Putamen (tissue), 1 donor: ENCODE measurements at regions not wholly inside any gene's neighbourhood (a gene's known extent, or its start where the extent isn't known, plus 50 kb on each side); places are given as distances from the start of the nearest gene placed in this dataset.

ENCODE experiments used
- DNase-seq: peaks from one replicate; pipeline ENCODE4 v3.0.0-alpha.2; 2016; ENCODE audit warnings: low spot score

- no peak for DNase-seq
Measured at GRCh38 chr10:6980353-6980752, 400.3 kb upstream of the PRKCQ start.

DNA sequence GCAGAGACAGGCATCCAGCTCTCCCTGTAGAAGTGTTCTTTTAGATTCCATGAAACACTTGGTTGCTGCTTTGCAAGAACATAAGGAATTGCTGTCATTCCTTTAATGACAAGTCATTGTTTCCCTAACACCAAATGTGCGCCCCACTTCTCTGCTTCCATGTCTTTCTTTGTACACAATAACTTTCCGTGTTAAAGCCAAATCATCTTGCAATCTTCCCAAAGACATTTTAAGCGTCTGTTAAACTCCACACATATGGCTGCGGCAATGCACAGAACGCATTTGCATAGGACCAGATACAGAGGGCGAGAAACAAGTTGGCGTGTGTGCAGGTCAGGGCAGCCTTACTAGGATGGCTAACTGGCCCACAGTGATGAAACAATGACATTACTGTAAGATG is 399.3 kb upstream of the PRKCQ start:
- DNase-seq, result no peak

DNA sequence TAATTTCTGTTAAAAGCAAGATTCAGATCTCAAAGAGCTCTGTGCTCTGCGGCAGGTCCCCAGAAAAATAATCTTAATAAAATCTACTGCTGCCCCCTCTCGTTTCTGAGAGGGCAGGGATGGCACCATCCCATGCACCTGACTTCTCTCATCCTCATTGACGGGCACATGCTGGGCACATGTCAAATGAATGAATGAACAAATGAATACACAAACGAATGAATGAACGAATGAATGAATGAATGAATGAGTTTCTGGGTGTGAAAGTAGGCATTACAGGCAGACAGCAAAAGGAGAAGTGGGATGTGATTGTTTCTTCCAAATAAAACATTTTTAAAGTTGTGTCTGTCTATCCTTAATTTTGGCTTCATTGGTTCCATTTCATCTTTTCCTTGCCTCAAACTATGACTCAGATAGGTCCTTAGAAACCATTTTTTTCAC is 398.1 kb upstream of the PRKCQ start:
- no peak for DNase-seq

GRCh38 chr10:6977398-6978186 is 397.5 kb upstream of the PRKCQ start:
- DNase-seq, result no peak

DNA sequence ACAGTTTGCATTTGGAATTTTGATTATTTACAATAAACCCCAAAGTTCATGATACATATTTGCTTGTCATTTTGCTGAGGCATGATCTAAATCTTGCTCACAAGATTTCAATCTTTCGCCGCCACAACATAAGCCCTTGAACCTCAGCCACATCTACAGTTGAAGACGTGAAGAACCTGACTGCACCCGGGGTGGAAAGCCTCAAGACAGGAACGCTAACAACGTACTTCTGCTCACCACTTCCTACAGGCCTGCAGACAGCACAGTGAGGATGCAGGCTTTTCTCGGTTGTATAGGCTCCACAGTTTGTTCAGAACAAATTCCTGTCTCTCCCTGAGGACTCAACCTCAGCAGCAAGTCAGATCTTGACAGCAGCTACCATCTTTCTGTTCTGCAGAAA is 393.8 kb upstream of the PRKCQ start:
- DNase-seq, result no peak

- no peak for DNase-seq
Measured at GRCh38 chr10:6972226-6972625, 392.1 kb upstream of the PRKCQ start.

DNA sequence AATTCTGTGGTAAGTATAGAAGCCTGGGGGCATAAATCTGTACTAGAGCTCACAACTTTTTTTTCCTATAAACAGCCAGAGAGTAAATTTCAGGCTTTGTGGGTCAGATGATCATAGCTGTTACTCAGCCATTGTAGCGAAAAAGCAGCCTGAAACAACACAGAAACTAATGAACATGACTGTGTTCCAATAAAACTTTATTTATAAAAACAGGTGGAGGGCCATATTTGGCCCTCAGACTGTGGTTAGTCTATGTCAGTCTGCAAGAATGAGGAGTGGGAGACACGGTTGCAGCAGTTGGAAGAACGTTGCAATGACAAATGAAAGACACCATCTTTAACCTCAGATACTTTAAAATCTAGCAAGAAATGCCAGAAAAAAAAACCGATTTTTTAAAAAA is 389.6 kb upstream of the PRKCQ start:
- no peak for DNase-seq

GRCh38 chr10:6964543-6964942 is 384.5 kb upstream of the PRKCQ start:
- DNase-seq, result no peak

DNA sequence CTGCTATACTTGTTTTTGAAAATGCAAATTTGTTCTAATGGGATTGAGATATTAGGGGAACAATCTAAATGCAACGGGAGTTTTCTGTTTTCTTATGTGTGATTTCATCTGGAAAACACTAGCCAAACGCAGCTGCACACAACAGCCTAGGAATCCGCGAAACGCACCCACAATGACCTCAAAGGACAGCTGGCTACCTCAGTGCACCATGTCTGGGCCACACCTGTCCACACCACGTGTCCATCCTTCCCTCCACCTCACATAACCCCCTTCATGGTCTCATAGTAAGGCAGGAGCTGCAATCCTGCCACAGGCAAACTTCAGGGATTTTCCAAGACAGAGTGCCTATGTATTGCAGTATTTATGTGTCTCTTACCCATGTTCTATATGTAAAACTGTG is 382.5 kb upstream of the PRKCQ start:
- no peak for DNase-seq

GRCh38 chr10:6958711-6959110 is 378.6 kb upstream of the PRKCQ start:
- DNase-seq, result no peak

GRCh38 chr10:6958254-6958653 is 378.2 kb upstream of the PRKCQ start:
- no peak for DNase-seq

DNA sequence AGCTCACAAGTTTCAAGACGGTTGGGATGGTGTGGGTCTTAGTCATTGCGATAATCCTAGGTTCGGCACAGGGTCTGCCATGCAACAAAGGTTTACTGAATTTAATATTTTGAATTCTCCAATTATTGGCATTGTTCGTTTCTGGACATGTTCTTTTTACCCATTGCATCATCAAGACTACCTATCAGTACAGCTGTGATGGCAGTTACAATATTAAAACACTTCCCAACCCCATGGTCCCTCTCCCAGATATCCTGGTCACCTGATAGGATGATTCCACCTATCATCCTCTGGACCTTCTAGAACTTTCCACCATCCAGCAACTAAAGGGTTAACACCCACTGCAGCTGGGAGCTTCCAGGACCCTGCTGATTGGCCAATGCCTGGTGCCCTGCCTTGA is 377.8 kb upstream of the PRKCQ start:
- DNase-seq, result no peak

- no peak for DNase-seq
Measured at GRCh38 chr10:6956562-6956961, 376.5 kb upstream of the PRKCQ start.

DNA sequence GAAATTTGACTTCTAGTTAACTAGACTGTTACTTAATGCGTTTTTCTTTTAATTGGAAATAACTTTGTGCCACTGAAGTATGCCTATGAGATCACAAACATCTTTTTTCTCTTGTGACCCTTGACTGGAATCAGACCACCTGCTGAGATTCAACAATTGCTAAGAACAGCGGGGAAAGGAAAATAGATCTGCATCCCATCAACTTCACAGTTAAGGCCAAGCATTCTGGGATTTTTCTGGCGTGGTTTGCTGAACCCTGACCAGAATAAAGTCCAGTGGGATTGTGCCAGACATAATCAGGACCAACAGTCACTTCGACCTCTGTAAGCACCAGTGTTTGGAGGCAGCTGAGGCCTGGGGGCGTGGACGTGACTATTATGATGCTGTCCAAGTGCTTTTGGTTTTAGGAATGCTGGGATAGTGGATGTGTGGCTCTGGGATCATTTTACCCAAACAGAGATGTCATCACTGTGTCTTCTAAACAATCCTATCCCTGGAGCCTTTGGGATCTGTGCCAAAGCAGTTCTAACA is 373.3 kb upstream of the PRKCQ start:
- no peak for DNase-seq

GRCh38 chr10:6951732-6952131 is 371.7 kb upstream of the PRKCQ start:
- DNase-seq, result no peak

GRCh38 chr10:6950133-6950532 is 370.1 kb upstream of the PRKCQ start:
- DNase-seq, result no peak

- DNase-seq, result no peak
Measured at GRCh38 chr10:6944436-6944835, 364.4 kb upstream of the PRKCQ start.

- no peak for DNase-seq
Measured at GRCh38 chr10:6938384-6938783, 358.3 kb upstream of the PRKCQ start.

DNA sequence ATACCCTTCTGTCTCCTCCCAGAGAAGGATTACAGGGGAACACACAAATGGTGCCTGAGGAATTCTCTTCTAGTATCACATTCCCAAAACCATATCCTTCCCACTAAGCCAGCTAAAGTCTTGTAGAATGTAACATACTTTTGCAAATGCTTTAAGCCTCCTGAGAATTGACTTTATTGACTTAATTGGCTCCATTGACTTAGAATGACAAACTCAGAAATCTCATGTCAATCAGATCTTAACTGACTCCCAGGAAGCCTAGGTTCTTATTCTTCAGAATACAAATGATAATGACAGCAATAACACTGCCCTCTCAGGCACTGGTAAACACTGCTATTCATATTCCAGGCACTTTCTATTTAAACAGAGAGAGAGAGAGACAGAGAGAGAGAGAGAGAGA is 356.9 kb upstream of the PRKCQ start:
- no peak for DNase-seq

- no peak for DNase-seq
Measured at GRCh38 chr10:6929148-6929830, 349.2 kb upstream of the PRKCQ start.

DNA sequence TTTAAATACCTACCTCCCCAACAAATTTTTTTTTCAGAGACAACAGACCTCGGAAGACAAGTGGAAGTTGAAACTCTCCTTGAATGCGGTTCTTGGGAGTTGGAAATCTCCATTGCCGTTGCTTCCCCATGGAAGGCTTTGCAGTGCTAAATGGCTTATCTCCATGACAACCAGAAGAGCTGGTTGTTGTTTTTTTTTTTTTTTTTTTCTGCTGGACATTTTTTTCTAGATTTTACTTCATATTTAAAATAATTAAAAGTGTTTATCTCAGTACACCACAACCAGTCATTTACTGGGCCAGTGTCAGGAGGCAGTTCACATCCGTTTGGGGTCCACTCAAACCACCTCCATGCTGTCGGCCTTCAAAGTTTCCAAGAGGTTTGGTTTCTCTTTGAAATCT is 348.5 kb upstream of the PRKCQ start:
- DNase-seq, result no peak

DNA sequence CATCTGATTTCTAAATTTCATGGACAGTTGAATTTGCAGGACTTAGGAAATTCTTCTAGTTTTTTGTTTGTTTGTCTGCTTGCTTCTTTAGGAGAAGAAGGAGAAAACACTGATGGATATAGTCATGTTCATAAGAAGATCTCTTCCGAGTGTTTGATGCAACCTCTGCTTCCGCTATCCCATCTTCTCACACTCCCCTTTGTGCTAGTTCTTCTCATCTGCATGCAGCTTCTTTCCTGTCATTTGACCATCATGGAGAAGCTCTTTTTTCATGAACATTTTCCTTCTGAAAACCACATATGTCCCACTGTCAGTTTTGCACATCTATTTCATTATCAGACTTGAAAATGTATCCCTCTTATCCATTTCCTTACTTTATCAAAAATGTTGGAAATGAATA is 346.9 kb upstream of the PRKCQ start:
- DNase-seq, result no peak

DNA sequence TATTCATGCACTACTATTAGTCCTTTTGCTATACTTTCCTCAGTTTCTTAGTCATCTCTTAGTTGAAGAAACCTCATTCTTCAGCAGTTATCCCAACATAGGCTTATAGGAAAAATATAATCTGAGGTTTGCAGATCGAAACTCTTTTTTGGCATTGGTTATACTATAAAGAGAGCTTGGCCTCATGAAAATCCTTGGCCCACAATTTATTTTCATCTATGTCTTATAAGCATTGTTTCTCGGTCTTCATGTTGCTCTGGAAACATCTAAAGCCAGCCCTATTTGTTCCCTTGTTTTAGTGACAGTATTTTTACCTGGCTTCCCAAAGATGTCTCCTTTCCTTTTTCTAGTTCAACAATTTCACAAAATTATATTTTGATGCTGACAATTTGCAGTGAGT is 345.1 kb upstream of the PRKCQ start:
- no peak for DNase-seq

GRCh38 chr10:6924166-6924565 is 344.1 kb upstream of the PRKCQ start:
- no peak for DNase-seq
